ENCODE measurements at regions not wholly inside any gene's neighbourhood (a gene's known extent, or its start where the extent isn't known, plus 50 kb on each side); places are given as distances from the start of the nearest gene placed in this dataset.

DNA sequence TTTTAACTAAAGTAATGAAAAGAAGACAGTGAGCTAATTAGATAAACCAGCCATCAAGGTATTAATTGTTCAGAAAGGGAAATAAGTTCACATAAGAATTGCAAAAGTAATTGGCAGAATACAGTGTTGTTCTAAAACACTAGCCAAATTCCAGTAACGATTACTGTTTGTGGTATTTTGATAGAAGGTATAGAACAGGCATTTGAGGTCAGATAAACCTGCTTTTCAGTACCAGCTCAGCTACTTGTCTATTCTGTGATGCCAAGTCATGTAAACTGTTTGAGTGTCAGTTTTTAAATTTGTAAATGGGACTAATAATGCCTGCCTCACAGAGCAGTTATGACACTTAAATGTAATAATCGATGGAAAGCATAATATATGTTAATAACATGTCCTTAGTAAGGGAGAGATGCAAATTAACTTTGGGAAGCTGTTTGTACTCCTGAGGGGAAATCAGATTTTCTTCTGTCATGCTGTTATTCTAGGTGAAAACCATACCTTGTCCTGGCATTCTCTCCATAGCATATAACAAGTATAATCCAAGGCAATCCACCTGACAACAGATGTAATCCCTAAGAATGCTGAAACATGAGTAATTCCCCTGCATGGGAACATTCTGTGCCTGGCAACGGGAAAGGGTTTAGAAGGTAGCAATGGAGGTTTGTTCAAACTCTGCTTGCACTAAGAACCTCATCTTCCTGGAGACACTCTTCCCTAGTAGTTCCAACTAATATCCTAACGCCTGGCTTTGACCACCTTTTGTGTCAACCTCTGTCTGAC lies 509.5 kb upstream of the PAPPA start:
- intact Hi-C loops (cut with DNase I, micrococcal nuclease): no loop called here
- ATAC-seq: no peak
- no peak for DNase-seq

DNA sequence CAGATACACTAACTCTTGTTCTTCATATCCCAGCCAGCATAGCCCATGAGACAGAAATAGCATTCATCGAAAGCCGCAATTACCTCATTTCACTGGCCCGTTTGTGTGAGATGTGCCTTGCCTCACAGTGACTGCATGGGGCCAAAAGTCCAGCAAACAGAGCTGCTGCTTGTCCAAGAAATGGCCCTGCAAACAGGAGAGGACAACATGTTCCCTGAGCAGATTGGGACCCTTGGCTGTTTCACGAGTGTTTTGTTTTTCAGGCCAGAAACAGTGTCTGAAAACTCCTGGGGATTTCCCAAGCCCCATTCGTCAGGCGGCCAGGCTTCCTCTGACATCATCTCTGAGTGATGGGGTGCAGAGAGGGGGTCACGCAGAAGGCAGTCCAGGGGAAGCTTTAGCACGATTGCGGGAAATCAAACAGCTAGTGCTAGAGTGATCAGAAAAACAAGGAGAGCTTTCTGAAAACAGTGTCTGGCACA lies 503.6 kb upstream of the PAPPA start:
- ATAC-seq: no peak
- intact Hi-C loops (cut with DNase I, micrococcal nuclease): no loop called here

DNA sequence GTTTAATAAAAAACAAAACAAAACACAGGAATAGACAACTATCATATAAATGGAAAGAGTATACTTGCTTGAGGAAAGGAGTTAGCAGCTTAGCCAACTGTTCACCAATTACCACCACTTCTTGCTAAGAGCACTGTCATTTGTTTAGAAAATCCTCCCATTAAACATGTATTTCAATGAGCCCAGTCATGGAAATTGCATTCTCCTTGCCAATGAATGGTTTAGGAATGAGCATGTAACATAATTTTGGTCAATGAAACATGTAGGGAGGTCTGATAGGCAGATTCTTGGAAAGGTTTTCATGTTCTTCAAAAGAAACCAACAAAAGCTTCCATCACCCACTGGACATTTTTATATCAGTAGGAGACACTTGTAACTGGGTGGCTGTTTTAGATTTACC lies 502.8 kb upstream of the PAPPA start:
- DNase-seq (no peak), ATAC-seq (no peak)
- intact Hi-C loops (cut with DNase I, micrococcal nuclease): no loop called here

More for the DNA sequence above, 503.6 kb upstream of the PAPPA start:
- peak; percentile 6 to 57 for DNase-seq

GRCh38 chr9:115651461-115651860 lies 502.1 kb upstream of the PAPPA start:
- intact Hi-C loops (cut with DNase I, micrococcal nuclease): no loop called here
- ATAC-seq: no peak

GRCh38 chr9:115653171-115653606 lies 500.4 kb upstream of the PAPPA start:
- ATAC-seq (no peak), DNase-seq (no peak)
- intact Hi-C loops (cut with DNase I, micrococcal nuclease): no loop called here

More at GRCh38 chr9:115651461-115651860, 502.1 kb upstream of the PAPPA start:
- no peak for DNase-seq

- intact Hi-C loops (cut with DNase I, micrococcal nuclease): no loop called here
- ATAC-seq: no peak
These were observed 495.9 kb upstream of the PAPPA start for GRCh38 chr9:115657695-115658094.

GRCh38 chr9:115665519-115665918 lies 488.1 kb upstream of the PAPPA start:
- intact Hi-C loops (cut with DNase I, micrococcal nuclease): no loop called here
- ATAC-seq (no peak), DNase-seq (no peak)

More at GRCh38 chr9:115657695-115658094, 495.9 kb upstream of the PAPPA start:
- DNase-seq: no peak

GRCh38 chr9:115668521-115668920 lies 485.1 kb upstream of the PAPPA start:
- ATAC-seq (no peak), DNase-seq (no peak)
- intact Hi-C loops (cut with DNase I, micrococcal nuclease): no loop called here

DNA sequence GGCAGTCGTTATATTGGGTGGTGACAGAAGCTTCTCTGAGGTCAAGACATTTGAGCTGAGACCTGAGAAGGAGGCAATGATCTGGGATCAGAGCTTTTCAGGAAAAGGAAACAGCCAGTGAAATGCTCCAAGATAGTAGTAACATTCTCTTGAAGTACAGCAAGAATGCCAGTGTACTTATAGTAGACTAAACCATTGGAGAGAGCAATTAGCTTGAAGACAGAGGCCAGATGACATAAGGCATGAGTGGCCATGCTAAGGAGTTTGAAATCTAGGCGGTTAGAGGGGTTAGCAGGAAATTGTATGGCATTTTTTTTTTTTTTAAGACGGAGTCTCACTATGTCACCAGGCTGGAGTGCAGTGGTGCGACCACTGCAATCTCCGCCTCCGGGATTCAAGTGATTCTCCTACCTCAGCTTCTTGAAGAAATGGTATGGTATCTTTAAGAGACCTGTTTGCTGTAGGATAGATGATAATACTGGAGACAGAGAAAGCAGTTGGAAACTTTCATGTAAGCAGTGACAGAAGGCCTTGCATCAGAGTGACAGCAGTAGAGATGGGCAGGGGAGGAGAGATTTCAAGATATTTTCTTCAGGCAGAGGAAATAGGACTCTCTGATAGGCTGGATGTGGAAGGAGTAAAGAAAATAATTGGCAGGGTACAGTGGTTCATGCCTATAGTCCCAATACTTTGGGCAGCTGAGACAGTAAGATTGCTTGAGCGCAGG lies 482.2 kb upstream of the PAPPA start:
- intact Hi-C loops (cut with DNase I, micrococcal nuclease): no loop called here
- no peak for ATAC-seq

DNA sequence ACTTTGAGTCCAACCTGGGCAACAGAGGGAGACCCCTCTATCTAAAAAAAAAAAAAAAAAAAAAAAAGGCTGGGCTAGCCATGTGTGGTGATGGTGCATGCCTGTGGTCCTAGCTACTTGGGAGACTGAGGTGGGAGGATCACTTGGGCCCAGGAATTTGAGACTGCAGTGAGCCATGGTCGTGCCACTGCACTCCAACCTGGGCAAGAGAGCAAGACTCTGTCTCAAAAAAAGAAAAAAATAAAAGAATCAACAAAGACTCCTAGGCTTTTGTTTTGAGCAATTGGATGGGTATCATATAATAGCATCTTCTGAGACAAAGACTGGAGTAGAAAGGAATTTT lies 481.7 kb upstream of the PAPPA start:
- ATAC-seq (no peak), DNase-seq (no peak)

More for the DNA sequence above, 482.2 kb upstream of the PAPPA start:
- no peak for DNase-seq

GRCh38 chr9:115672477-115673316 lies 480.9 kb upstream of the PAPPA start:
- intact Hi-C loops (cut with DNase I, micrococcal nuclease): no loop called here
- ATAC-seq: no peak
- DNase-seq: no peak

More for the DNA sequence above, 481.7 kb upstream of the PAPPA start:
- intact Hi-C loops (cut with DNase I, micrococcal nuclease): no loop called here

DNA sequence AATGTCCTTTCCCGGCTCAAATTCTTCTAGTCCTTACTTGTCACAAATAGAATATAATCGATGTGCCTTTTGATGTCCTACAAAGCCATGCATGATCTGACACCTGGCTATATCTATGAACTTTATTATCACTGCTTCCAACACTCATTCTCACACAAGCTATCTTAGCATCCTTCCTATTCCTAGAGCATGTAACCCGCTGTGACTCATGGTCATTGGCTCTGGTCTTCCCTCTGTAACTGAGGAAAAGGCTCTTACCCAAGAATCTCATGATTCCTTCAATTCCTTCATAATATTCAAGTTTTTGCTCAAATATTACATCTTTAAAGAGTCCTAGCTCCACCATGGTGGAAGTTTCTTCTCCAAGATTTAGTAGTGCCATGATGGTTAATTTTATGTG lies 480.0 kb upstream of the PAPPA start:
- DNase-seq (no peak), ATAC-seq (no peak)
- intact Hi-C loops (cut with DNase I, micrococcal nuclease): no loop called here

DNA sequence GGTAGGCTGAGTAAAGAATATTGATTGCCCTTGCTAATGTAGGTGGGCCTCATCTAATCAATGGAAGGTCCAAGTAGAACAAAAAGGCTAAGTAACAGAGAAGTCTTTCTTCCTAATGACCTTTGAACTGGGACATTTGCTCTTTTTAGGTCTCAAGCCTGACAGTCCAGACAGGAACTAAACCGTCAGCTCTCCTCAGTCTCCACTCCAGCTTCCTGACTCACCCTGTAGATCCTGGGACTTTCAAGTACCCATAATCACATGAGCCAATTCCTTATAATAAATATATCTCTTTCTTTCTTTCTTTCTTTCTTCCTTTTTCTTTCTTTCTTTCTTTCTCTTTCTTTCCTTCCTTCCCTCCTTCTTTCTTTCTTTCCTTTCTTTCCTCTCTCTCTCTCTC lies 479.5 kb upstream of the PAPPA start:
- no peak for DNase-seq
- intact Hi-C loops (cut with DNase I, micrococcal nuclease): no loop called here
- ATAC-seq: no peak

- intact Hi-C loops (cut with DNase I, micrococcal nuclease): no loop called here
- DNase-seq (no peak), ATAC-seq (no peak)
These were observed 477.8 kb upstream of the PAPPA start for GRCh38 chr9:115675834-115676233.

DNA sequence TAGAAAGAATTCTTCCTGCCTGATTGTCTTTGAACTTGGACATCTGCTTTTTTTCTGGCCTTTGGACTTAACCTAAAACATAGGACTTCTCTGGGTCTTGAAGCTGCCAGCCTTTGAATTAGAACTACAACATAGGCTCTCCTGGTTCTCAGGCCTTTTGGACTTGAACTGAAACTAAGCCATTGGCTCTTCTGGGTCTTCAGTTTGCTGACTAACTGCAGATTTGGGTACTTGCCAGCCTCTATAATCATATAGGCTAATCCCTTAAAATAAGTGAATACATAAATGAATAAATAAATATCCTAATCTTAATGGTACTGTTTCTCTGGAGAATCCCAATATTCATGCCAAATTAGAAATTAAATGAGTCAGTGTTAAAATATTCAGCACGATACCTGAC lies 473.4 kb upstream of the PAPPA start:
- ATAC-seq (no peak), DNase-seq (no peak)
- intact Hi-C loops (cut with DNase I, micrococcal nuclease): loop anchor here in 1 of 2 donors (10.0 kb wide), 1 partner anchor 445 kb away; no protein-coding TSS in a partner anchor

DNA sequence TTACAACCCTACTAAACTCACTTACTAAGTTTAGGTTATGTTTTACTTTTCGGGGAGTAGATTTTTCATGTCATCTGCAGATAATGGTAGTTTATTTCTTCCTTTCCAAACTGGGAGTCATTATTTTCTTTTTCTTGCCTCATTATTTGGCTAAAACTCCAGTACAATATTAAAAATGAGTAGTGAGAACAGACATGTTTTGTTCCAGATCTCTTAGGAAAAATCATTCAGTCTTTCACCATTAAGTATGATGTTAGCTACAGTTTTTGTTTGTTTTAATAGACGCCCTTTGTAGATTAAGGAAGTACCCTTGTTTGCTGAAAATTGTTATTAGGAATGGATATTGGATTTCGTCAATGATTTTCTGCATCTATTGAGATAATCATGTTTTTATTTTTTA lies 472.0 kb upstream of the PAPPA start:
- intact Hi-C loops (cut with DNase I, micrococcal nuclease): loop anchor here in 1 of 2 donors (10.0 kb wide), 1 partner anchor 443 kb away; no protein-coding TSS in a partner anchor
- no peak for DNase-seq
- no peak for ATAC-seq

DNA sequence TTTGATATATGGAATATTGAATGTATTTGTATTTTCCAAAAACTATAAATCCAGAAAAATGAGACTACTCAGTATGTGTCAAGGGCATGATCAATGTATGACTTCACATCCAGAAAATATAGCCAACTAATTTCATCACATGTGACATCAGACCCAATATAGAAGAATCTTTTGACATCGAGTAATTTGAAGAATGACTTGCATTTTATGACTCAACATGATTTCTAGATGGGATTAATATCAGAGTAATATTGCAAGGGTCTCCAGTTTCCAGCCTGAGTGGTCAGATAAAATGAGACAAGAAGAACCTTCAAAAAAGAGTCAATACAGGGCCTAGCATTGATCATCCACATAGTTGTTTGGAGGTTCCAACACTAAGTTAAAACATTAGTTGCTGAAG lies 467.5 kb upstream of the PAPPA start:
- intact Hi-C loops (cut with DNase I, micrococcal nuclease): loop anchor here in 1 of 2 donors (10.0 kb wide), 1 partner anchor 439 kb away; no protein-coding TSS in a partner anchor
- no peak for DNase-seq
- ATAC-seq: no peak

GRCh38 chr9:115687356-115687755 lies 466.2 kb upstream of the PAPPA start:
- intact Hi-C loops (cut with DNase I, micrococcal nuclease): loop anchor here in 1 of 2 donors (10.0 kb wide), 1 partner anchor 437 kb away; no protein-coding TSS in a partner anchor
- DNase-seq: no peak
- no peak for ATAC-seq

- ATAC-seq (no peak), DNase-seq (no peak)
- intact Hi-C loops (cut with DNase I, micrococcal nuclease): loop anchor here in 1 of 2 donors (10.0 kb wide), 1 partner anchor 435 kb away; no protein-coding TSS in a partner anchor
These were observed 464.3 kb upstream of the PAPPA start for GRCh38 chr9:115689331-115689730.

All from left colon (tissue), 2 donors.